ENCODE measurements at regions not wholly inside any gene's neighbourhood (a gene's known extent, or its start where the extent isn't known, plus 50 kb on each side); places are given as distances from the start of the nearest gene placed in this dataset.
"Not testable (repeated sequence)": the region's sequence is repeated elsewhere in the genome, so short reads cannot be mapped to it uniquely, and the experiment has no call there.

- H3K27me3 ChIP-seq (replicated peaks; ENCODE audit: insufficient read depth); H3K36me3 ChIP-seq; H3K4me1 ChIP-seq (ENCODE audit: control insufficient read depth in 1 of 2, low read depth in 2 of 2); H3K9me3 ChIP-seq; H3K27ac ChIP-seq; DNase-seq (ENCODE audit: low spot score); ATAC-seq (ENCODE audit: insufficient number of reproducible peaks, low FRiP score, low read depth); H3K4me3 ChIP-seq: not testable (repeated sequence)
Measured at GRCh38 chr21:6363591-6363990, 4157.8 kb upstream of the TPTE start.

DNA sequence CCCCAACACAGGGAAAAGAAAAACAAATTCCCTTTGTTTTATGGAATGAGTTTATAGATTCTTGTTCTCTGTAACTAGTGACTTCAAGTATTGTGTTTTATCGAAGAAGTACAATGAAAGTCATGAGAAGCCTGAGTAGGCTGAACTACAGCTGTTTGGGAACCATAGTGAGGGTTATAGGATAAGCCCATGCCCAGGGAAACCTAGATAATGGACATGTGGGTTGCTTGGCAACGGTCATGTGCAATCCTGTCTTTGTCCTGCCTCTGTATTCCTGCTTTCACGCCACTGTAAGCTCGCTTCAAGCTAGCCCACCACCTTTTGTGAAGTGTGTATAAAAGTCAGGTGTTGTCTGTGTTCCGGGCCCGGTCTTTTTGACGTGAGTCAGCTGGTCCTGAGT, 4152.6 kb upstream of the TPTE start:
- not testable (repeated sequence) for ATAC-seq (ENCODE audit: insufficient number of reproducible peaks, low FRiP score, low read depth); H3K27me3 ChIP-seq (replicated peaks; ENCODE audit: insufficient read depth); H3K36me3 ChIP-seq; H3K4me1 ChIP-seq (ENCODE audit: control insufficient read depth in 1 of 2, low read depth in 2 of 2); DNase-seq (ENCODE audit: low spot score); H3K9me3 ChIP-seq
- Histone ChIP-seq H3K4me3 (peak overlapping the region; percentile 34), H3K27ac (peak overlapping the region; percentile 20 to 78)

GRCh38 chr21:6373253-6373652, 4148.1 kb upstream of the TPTE start:
- not testable (repeated sequence) for H3K4me1 ChIP-seq (ENCODE audit: control insufficient read depth in 1 of 2, low read depth in 2 of 2); H3K9me3 ChIP-seq; ATAC-seq (ENCODE audit: insufficient number of reproducible peaks, low FRiP score, low read depth); H3K4me3 ChIP-seq; DNase-seq (ENCODE audit: low spot score); H3K27ac ChIP-seq; H3K36me3 ChIP-seq; H3K27me3 ChIP-seq (replicated peaks; ENCODE audit: insufficient read depth)

DNA sequence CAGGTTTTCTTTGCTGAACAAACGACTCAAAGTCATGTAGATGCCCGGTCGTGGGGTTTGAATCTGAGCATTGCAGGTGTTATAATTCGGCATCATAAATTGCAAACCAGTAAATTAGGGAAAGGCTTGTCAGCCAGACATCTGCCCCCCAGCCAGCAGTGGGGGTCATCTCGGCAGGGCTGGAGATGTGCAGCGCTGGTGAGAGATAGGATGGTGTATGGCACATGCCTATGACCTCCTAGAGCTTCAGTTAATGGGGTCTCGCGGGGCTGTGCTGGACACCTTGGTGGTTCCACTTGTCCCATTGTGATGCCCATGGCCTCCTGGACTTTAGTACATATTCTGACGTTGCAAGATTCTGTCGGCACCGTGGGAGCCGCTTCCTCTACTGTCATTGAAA, 4147.2 kb upstream of the TPTE start:
- H3K27ac ChIP-seq; H3K4me1 ChIP-seq (ENCODE audit: control insufficient read depth in 1 of 2, low read depth in 2 of 2); DNase-seq (ENCODE audit: low spot score); H3K36me3 ChIP-seq; H3K27me3 ChIP-seq (replicated peaks; ENCODE audit: insufficient read depth); H3K9me3 ChIP-seq; ATAC-seq (ENCODE audit: insufficient number of reproducible peaks, low FRiP score, low read depth); H3K4me3 ChIP-seq: not testable (repeated sequence)

- not testable (repeated sequence) for DNase-seq (ENCODE audit: low spot score); H3K4me1 ChIP-seq (ENCODE audit: control insufficient read depth in 1 of 2, low read depth in 2 of 2); H3K9me3 ChIP-seq; ATAC-seq (ENCODE audit: insufficient number of reproducible peaks, low FRiP score, low read depth); H3K4me3 ChIP-seq; H3K36me3 ChIP-seq; H3K27me3 ChIP-seq (replicated peaks; ENCODE audit: insufficient read depth); H3K27ac ChIP-seq
Measured at GRCh38 chr21:6374926-6375325, 4146.5 kb upstream of the TPTE start.

- H3K4me3 ChIP-seq; H3K27ac ChIP-seq; DNase-seq (ENCODE audit: low spot score); H3K36me3 ChIP-seq; H3K27me3 ChIP-seq (replicated peaks; ENCODE audit: insufficient read depth); ATAC-seq (ENCODE audit: insufficient number of reproducible peaks, low FRiP score, low read depth); H3K4me1 ChIP-seq (ENCODE audit: control insufficient read depth in 1 of 2, low read depth in 2 of 2); H3K9me3 ChIP-seq: not testable (repeated sequence)
Measured at GRCh38 chr21:6375776-6376175, 4145.6 kb upstream of the TPTE start.

DNA sequence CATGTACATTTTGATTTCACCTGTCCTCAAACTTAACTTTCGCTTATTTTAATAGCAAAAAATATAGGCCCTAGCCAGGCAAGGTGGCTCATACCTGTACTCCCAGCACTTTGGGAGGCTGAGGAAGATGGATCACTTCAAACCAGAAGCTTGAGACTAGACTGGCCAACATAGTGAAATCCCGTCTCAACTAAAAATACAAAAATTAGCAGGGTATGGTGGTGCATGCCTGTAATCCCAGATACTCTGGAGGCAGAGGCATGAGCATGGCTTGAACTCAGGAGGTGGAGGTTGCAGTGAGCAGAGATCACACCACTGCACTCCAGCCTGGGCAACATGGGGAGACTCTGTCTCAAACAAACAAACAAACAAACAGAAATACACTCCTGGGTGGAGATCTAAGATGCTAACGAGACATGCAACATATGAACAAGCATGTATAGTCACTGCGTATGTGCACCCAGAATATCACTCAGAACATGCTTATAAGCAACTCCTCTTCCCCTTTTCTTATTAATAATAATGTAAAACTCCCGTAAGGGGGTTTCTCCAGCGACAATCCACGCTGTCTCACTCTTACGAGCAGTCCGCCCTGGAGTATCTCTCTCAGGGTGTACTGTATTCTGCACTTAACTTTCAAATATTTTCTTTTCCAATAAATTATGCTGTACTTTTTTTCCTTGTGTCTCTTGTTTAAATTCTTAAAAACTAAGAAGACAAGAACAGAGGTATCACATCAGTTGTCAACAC, 4144.9 kb upstream of the TPTE start:
- H3K36me3 ChIP-seq; H3K4me3 ChIP-seq; DNase-seq (ENCODE audit: low spot score); ATAC-seq (ENCODE audit: insufficient number of reproducible peaks, low FRiP score, low read depth); H3K27ac ChIP-seq; H3K9me3 ChIP-seq; H3K27me3 ChIP-seq (replicated peaks; ENCODE audit: insufficient read depth); H3K4me1 ChIP-seq (ENCODE audit: control insufficient read depth in 1 of 2, low read depth in 2 of 2): not testable (repeated sequence)
